OCI-LY7 (cell line): ENCODE measurements at regions not wholly inside any gene's neighbourhood (a gene's known extent, or its start where the extent isn't known, plus 50 kb on each side); places are given as distances from the start of the nearest gene placed in this dataset.

Experiments
- BruUV-seq: library from RNA; stranded (reverse); fragments of 400-500 nt; replicated peaks from 2 replicates; lab custom pipeline; 2021; lab: Mats Ljungman, UMichigan
- CTCF ChIA-PET: fragments of 300-600 bp; sonication (Branson Sonifier 250); formaldehyde crosslinking; loops from one replicate; lab custom pipeline; 2022; ENCODE audit warnings: antibody characterized with exemption; ENCODE audit not compliant: unreplicated experiment; lab: Charles Lee
- POLR2A ChIA-PET: fragments of 300-600 bp; sonication (Branson Sonifier 250); formaldehyde crosslinking; loops from one replicate; lab custom pipeline; 2022; ENCODE audit warnings: antibody characterized with exemption; lab: Charles Lee
- DNase-seq: peaks from one replicate; pipeline ENCODE4 v3.0.0-alpha.2; 2015; ENCODE audit warnings: low spot score
- H2AFZ ChIP-seq: fragments of 200-600 bp; sonication (generic), shearing (Covaris generic); 2 replicates; pipeline ENCODE4 v1.6.1; 2014; ENCODE audit warnings: mild to moderate bottlenecking, antibody characterized with exemption, low read length, moderate library complexity
- H3K27ac ChIP-seq: fragments of 200-600 bp; sonication (generic); 2 replicates; pipeline ENCODE4 v1.5.1; 2014; ENCODE audit warnings: mixed run types, low read depth, mild to moderate bottlenecking, moderate library complexity, low read length, inconsistent platforms; ENCODE audit not compliant: poor library complexity, severe bottlenecking
- H3K36me3 ChIP-seq: fragments of 200-600 bp; sonication (generic); 2 replicates; pipeline ENCODE4 v1.6.1; 2014; ENCODE audit warnings: mild to moderate bottlenecking, antibody characterized with exemption, low read length, moderate library complexity, mixed read lengths; ENCODE audit not compliant: insufficient read depth
- H3K4me1 ChIP-seq: fragments of 200-600 bp; sonication (generic); 2 replicates; pipeline ENCODE4 v1.5.1; 2014; ENCODE audit warnings: mild to moderate bottlenecking, low read length; ENCODE audit not compliant: insufficient read depth, poor library complexity, severe bottlenecking
- H3K4me2 ChIP-seq: fragments of 200-600 bp; sonication (generic); 2 replicates; pipeline ENCODE4 v1.6.1; 2014; ENCODE audit warnings: mild to moderate bottlenecking, low read length
- H3K4me3 ChIP-seq: fragments of 200-600 bp; sonication (generic); 2 replicates; pipeline ENCODE4 v1.5.1; 2014; ENCODE audit warnings: mild to moderate bottlenecking, low read depth, low read length; ENCODE audit not compliant: poor library complexity, severe bottlenecking
- H3K79me2 ChIP-seq: fragments of 200-600 bp; sonication (generic); 2 replicates; pipeline ENCODE4 v1.6.1; 2016; ENCODE audit warnings: low read depth, mild to moderate bottlenecking, low read length, moderate library complexity, mixed read lengths; ENCODE audit not compliant: insufficient read depth
- H3K9me2 ChIP-seq: fragments of 200-600 bp; sonication (generic); 2 replicates; pipeline ENCODE4 v1.6.1; 2016; ENCODE audit warnings: mild to moderate bottlenecking, low read length, mixed read lengths; ENCODE audit not compliant: insufficient read depth
- H3K9me3 ChIP-seq: fragments of 200-600 bp; sonication (generic); 2 replicates; pipeline ENCODE4 v1.6.1; 2014; ENCODE audit warnings: mild to moderate bottlenecking, mixed run types, low read length, mixed read lengths
- H4K20me1 ChIP-seq: fragments of 200-600 bp; sonication (generic); 2 replicates; pipeline ENCODE4 v1.6.1; 2014; ENCODE audit warnings: mild to moderate bottlenecking, antibody characterized with exemption, low read length, moderate library complexity, mixed read lengths; ENCODE audit not compliant: insufficient read depth
- EZH2phosphoT487 ChIP-seq: fragments of 200-600 bp; sonication (generic); IDR thresholded peaks from 2 replicates; pipeline ENCODE4 v1.6.1; 2018; ENCODE audit warnings: low read depth, borderline replicate concordance, mild to moderate bottlenecking, mixed run types, antibody characterized with exemption, low read length, moderate library complexity, mixed read lengths
- intact Hi-C: fragments of 100-400 bp; cut with micrococcal nuclease; formaldehyde crosslinking; loops from one replicate; pipeline ENCODE4 v1.10.0; 2022; ENCODE audit not compliant: unreplicated experiment
- TF ChIP-seq, protein P1 (sequence below): fragments of 200-600 bp; sonication (generic); conservative IDR thresholded peaks from 2 replicates; pipeline ENCODE4 v1.5.1; 2014; ENCODE audit warnings: mild to moderate bottlenecking, antibody characterized with exemption, low read length, moderate library complexity, mixed read lengths

DNA sequence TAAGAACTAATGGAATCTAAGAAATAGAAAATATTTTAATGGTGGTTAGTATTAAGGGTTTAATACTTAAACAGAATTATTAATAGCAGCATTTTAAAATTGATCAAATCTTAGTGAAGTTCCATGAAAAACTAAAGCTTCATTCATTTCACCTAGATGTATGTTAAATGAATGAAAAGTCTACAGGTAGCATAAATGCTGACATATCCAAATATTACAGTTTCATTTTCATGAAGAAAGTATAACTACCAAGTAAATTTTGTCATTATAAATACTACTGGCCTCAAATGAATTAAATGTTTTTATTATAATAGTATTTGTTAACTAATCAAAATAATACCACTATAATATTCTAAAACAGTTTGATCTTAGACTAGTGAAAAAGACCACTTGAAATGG lies 403.3 kb downstream of the LIG4 start:
- H3K4me2 ChIP-seq: no peak overlapping the region
- TF ChIP-seq EZH2phosphoT487: no peak
- TF ChIP-seq, protein P1, sequence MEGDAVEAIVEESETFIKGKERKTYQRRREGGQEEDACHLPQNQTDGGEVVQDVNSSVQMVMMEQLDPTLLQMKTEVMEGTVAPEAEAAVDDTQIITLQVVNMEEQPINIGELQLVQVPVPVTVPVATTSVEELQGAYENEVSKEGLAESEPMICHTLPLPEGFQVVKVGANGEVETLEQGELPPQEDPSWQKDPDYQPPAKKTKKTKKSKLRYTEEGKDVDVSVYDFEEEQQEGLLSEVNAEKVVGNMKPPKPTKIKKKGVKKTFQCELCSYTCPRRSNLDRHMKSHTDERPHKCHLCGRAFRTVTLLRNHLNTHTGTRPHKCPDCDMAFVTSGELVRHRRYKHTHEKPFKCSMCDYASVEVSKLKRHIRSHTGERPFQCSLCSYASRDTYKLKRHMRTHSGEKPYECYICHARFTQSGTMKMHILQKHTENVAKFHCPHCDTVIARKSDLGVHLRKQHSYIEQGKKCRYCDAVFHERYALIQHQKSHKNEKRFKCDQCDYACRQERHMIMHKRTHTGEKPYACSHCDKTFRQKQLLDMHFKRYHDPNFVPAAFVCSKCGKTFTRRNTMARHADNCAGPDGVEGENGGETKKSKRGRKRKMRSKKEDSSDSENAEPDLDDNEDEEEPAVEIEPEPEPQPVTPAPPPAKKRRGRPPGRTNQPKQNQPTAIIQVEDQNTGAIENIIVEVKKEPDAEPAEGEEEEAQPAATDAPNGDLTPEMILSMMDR: no peak
- H3K4me3 ChIP-seq: no peak overlapping the region
- intact Hi-C loops: no loop called here
- H2AFZ ChIP-seq: no peak overlapping the region
- no peaks in the 10 kb centered on the region for H3K9me2 ChIP-seq
- no TSS peak for BruUV-seq
- no peaks in the 10 kb centered on the region for H4K20me1 ChIP-seq
- no peak for DNase-seq
- ChIA-PET POLR2A (no interaction called here), CTCF (no interaction called here)
- no peaks in the 10 kb centered on the region for H3K4me1 ChIP-seq
- H3K79me2 ChIP-seq: no peaks in the 10 kb centered on the region
- no peaks in the 10 kb centered on the region for H3K36me3 ChIP-seq
- no peak overlapping the region for H3K27ac ChIP-seq
- no peaks in the 10 kb centered on the region for H3K9me3 ChIP-seq

DNA sequence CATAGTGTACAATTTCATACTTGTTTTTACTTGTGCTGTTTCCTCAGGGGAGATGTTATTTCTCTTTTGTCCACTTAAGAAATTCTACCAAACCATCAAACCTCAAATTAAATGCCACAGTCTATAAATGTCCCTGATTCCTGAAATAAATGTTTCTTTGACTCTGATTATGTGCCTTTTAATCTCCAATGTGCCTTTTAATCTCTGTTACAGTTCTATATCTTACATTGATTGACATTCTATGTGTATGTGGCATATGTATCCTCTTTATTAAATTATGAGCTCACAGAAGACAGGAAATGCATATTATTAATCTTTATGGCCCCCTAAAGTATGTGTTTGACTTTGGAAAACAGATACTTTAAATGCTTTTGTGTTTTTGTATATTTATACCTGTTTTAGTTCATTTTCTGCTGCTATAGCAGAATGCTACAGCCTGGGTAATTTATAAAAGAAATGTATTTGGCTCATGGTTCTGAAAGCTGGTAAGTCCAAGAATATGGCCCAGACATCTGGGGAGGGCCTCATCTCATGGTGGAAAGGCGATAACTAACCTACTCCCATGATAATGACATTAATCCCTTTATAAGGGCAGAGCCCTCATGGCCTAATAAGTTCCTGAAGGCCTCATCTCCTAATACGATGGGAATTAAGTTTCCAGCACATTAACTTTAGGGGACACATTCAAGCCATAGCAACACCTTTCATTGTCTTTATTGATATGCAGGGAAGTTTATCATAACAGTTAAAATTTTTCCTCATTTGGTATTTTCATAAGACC lies 403.9 kb downstream of the LIG4 start:
- TF ChIP-seq, protein P1: no peak
- TF ChIP-seq EZH2phosphoT487: no peak
- intact Hi-C loops: no loop called here
- Histone ChIP-seq H4K20me1 (no peaks in the 10 kb centered on the region), H3K36me3 (no peaks in the 10 kb centered on the region), H3K4me3 (no peak overlapping the region), H3K4me2 (no peak overlapping the region), H3K9me2 (no peaks in the 10 kb centered on the region), H3K4me1 (no peaks in the 10 kb centered on the region), H2AFZ (no peak overlapping the region), H3K27ac (no peak overlapping the region), H3K9me3 (no peaks in the 10 kb centered on the region), H3K79me2 (no peaks in the 10 kb centered on the region)
- CTCF ChIA-PET: no interaction called here
- POLR2A ChIA-PET: no interaction called here
- BruUV-seq: no TSS peak
- no peak for DNase-seq

DNA sequence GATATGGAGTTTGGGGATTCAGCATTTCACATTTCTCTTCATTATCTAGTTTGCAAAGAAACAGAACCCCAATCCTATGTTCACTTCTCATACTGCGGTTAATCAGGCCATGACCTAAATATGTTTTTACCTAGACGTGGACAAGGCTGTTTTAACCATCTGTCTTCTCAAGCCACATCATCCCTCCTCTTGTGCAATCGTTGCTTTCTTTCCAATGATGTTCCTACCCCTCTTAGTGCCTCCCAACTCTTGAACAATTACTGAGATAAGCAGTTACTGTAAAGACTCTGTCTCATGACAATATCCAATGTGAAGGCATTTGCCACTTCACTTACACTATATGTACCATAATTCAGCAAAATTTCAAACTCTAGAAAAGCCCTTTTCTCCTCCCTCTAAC lies 406.2 kb downstream of the LIG4 start:
- Histone ChIP-seq H3K4me2 (no peak overlapping the region), H2AFZ (no peak overlapping the region), H3K9me2 (no peaks in the 10 kb centered on the region), H3K36me3 (no peaks in the 10 kb centered on the region), H3K27ac (no peak overlapping the region), H3K4me1 (no peaks in the 10 kb centered on the region), H4K20me1 (no peaks in the 10 kb centered on the region), H3K4me3 (no peak overlapping the region), H3K9me3 (no peaks in the 10 kb centered on the region), H3K79me2 (no peaks in the 10 kb centered on the region)
- intact Hi-C loops: no loop called here
- POLR2A ChIA-PET: no interaction called here
- BruUV-seq: no TSS peak
- CTCF ChIA-PET: no interaction called here
- no peak for DNase-seq
- TF ChIP-seq EZH2phosphoT487: no peak
- TF ChIP-seq, protein P1: no peak
